ENCODE measurements at regions not wholly inside any gene's neighbourhood (a gene's known extent, or its start where the extent isn't known, plus 50 kb on each side); places are given as distances from the start of the nearest gene placed in this dataset.

- no peaks in the 10 kb centered on the region for H3K36me3 ChIP-seq
- no peaks in the 10 kb centered on the region for H3K27me3 ChIP-seq (ENCODE audit: insufficient read depth, low read depth, severe bottlenecking)
- H3K27ac ChIP-seq, result no peak overlapping the region
- no peak for DNase-seq
- TF ChIP-seq CTCF (IDR thresholded peaks at IDR 0.05; ENCODE audit: low read depth, low read length), result no peak
- H3K9me3 ChIP-seq (ENCODE audit: severe bottlenecking), result no peaks in the 10 kb centered on the region
- H3K4me3 ChIP-seq (ENCODE audit: low read depth, low read length), result no peak overlapping the region
Measured at GRCh38 chr16:63037761-63038396, 1001.6 kb upstream of the CDH8 start.

- Histone ChIP-seq H3K27ac (no peak overlapping the region), H3K9me3 (ENCODE audit: severe bottlenecking) (no peaks in the 10 kb centered on the region), H3K36me3 (no peaks in the 10 kb centered on the region), H3K4me3 (ENCODE audit: low read depth, low read length) (no peak overlapping the region), H3K27me3 (ENCODE audit: insufficient read depth, low read depth, severe bottlenecking) (peaks cover 4% of the 10 kb centered on the region)
- TF ChIP-seq CTCF (IDR thresholded peaks at IDR 0.05; ENCODE audit: low read depth, low read length), result no peak
- DNase-seq, result no peak
Measured at GRCh38 chr16:63018581-63019223, 982.5 kb upstream of the CDH8 start.

- TF ChIP-seq CTCF (IDR thresholded peaks at IDR 0.05; ENCODE audit: low read depth, low read length), result no peak
- Histone ChIP-seq H3K4me3 (ENCODE audit: low read depth, low read length) (no peak overlapping the region), H3K36me3 (no peaks in the 10 kb centered on the region), H3K27ac (no peak overlapping the region), H3K27me3 (ENCODE audit: insufficient read depth, low read depth, severe bottlenecking) (peaks cover 7% of the 10 kb centered on the region), H3K9me3 (ENCODE audit: severe bottlenecking) (no peaks in the 10 kb centered on the region)
- no peak for DNase-seq
Measured at GRCh38 chr16:63008688-63009087, 972.5 kb upstream of the CDH8 start.

- no peaks in the 10 kb centered on the region for H3K36me3 ChIP-seq
- no peak for TF ChIP-seq CTCF (IDR thresholded peaks at IDR 0.05; ENCODE audit: low read depth, low read length)
- H3K27me3 ChIP-seq (ENCODE audit: insufficient read depth, low read depth, severe bottlenecking), result peaks cover 3% of the 10 kb centered on the region
- H3K4me3 ChIP-seq (ENCODE audit: low read depth, low read length), result no peak overlapping the region
- no peak for DNase-seq
- H3K9me3 ChIP-seq (ENCODE audit: severe bottlenecking), result no peaks in the 10 kb centered on the region
- H3K27ac ChIP-seq, result no peak overlapping the region
Measured at GRCh38 chr16:63005356-63005755, 969.1 kb upstream of the CDH8 start.

DNA sequence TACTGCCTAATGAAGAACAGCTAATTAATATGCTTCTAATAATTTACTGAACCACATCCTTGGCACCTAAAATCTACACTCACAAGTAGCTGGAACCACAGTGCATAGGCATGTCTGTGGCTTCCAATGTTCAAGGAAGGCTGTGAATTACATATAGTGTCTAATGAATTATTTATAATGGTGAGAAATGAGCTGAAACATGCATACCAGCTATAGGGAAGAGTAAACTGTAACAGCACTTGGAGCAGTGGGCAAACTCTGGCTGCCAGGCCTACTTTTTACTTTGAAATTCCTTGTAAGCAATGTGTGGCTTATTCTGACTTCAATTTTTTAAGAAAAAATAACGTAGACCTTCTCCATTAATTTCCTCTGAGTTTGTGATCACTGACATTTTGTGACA is 953.2 kb upstream of the CDH8 start:
- Histone ChIP-seq H3K9me3 (ENCODE audit: severe bottlenecking) (no peaks in the 10 kb centered on the region), H3K27me3 (ENCODE audit: insufficient read depth, low read depth, severe bottlenecking) (peaks cover 26% of the 10 kb centered on the region), H3K4me3 (ENCODE audit: low read depth, low read length) (no peak overlapping the region), H3K27ac (no peak overlapping the region), H3K36me3 (no peaks in the 10 kb centered on the region)
- no peak for TF ChIP-seq CTCF (IDR thresholded peaks at IDR 0.05; ENCODE audit: low read depth, low read length)
- DNase-seq, result no peak

GRCh38 chr16:62985722-62986121 is 949.5 kb upstream of the CDH8 start:
- peaks cover 23% of the 10 kb centered on the region for H3K27me3 ChIP-seq (ENCODE audit: insufficient read depth, low read depth, severe bottlenecking)
- no peak for DNase-seq
- H3K36me3 ChIP-seq, result no peaks in the 10 kb centered on the region
- H3K27ac ChIP-seq, result no peak overlapping the region
- H3K4me3 ChIP-seq (ENCODE audit: low read depth, low read length), result no peak overlapping the region
- no peaks in the 10 kb centered on the region for H3K9me3 ChIP-seq (ENCODE audit: severe bottlenecking)
- no peak for TF ChIP-seq CTCF (IDR thresholded peaks at IDR 0.05; ENCODE audit: low read depth, low read length)
